ENCODE measurements at regions not wholly inside any gene's neighbourhood (a gene's known extent, or its start where the extent isn't known, plus 50 kb on each side); places are given as distances from the start of the nearest gene placed in this dataset.

- no peak overlapping the region for H2AK9ac ChIP-seq (replicated peaks; ENCODE audit: low read depth, low read length, poor library complexity)
- ChIA-PET POLR2A (ENCODE audit: unreplicated experiment) (no interaction called here), CTCF (no interaction called here)
- H4K91ac ChIP-seq (ENCODE audit: insufficient read depth, low read depth, low read length), result no peak overlapping the region
- DNase-seq (no peak), ATAC-seq (ENCODE audit: low read depth) (no peak)
- H3K9me3 ChIP-seq (ENCODE audit: control insufficient read depth, insufficient read depth, low read length), result no peaks in the 10 kb centered on the region
- H3K9me1 ChIP-seq (ENCODE audit: insufficient read depth, low read length), result no peaks in the 10 kb centered on the region
- no peak overlapping the region for H3K4me2 ChIP-seq (ENCODE audit: low read depth, low read length)
- H3K79me1 ChIP-seq (ENCODE audit: low read depth in 1 of 2, low read length in 2 of 2), result no peaks in the 10 kb centered on the region
- no peak for TF ChIP-seq USF2 (IDR thresholded peaks at IDR 0.05; ENCODE audit: low read depth, low read length)
- no peak for TF ChIP-seq POLR2A (IDR thresholded peaks at IDR 0.05; ENCODE audit: low read depth, low read length)
- TF ChIP-seq RFX5 (IDR thresholded peaks at IDR 0.05; ENCODE audit: low read depth, low read length), result no peak
- no peak for TF ChIP-seq FOS (IDR thresholded peaks at IDR 0.05; ENCODE audit: low read depth, low read length)
- TF ChIP-seq RAD21 (IDR thresholded peaks at IDR 0.05; ENCODE audit: low read length), result 0 out of 2 replicates have a peak, but pooled peaks have one; percentile 9
- TF ChIP-seq CTCF (conservative IDR thresholded peaks at IDR 0.05; ENCODE audit: low read depth, low read length), result no peak
- no peak for TF ChIP-seq BHLHE40 (IDR thresholded peaks at IDR 0.05; ENCODE audit: low read depth, low read length)
- TF ChIP-seq CEBPB (IDR thresholded peaks at IDR 0.05; ENCODE audit: low read depth, low read length), result no peak
- no peak for TF ChIP-seq MAFK (IDR thresholded peaks at IDR 0.05; ENCODE audit: low read depth, low read length)
- in situ Hi-C loops (cut with MboI; ENCODE audit: low sequenced_read_pairs) (no loop called here), dilution Hi-C loops (cut with HindIII; ENCODE audit: low sequenced_read_pairs, unreplicated experiment) (no loop called here), intact Hi-C loops (cut with micrococcal nuclease) (no loop called here)
- H3K18ac ChIP-seq (ENCODE audit: low read depth, low read length), result no peak overlapping the region
- H3K14ac ChIP-seq (replicated peaks; ENCODE audit: low read depth, low read length), result no peak overlapping the region
- no peak overlapping the region for H4K8ac ChIP-seq (ENCODE audit: low read depth in 2 of 2, low read length in 2 of 2)
- H3K27ac ChIP-seq (ENCODE audit: insufficient read depth, low read length), result no peak overlapping the region
- no peak overlapping the region for H2BK120ac ChIP-seq (ENCODE audit: low read depth, low read length)
- H2BK15ac ChIP-seq (ENCODE audit: low read depth, low read length), result no peak overlapping the region
- H3K56ac ChIP-seq (ENCODE audit: extremely low read depth, insufficient read depth, low read length), result no peak overlapping the region
- H3K9ac ChIP-seq (ENCODE audit: low read depth, low read length), result no peak overlapping the region
- no peak overlapping the region for H4K5ac ChIP-seq (ENCODE audit: low read depth, low read length)
- H2BK20ac ChIP-seq (ENCODE audit: low read depth, low read length), result no peak overlapping the region
- no peaks in the 10 kb centered on the region for H4K20me1 ChIP-seq (ENCODE audit: insufficient read depth, low read length)
- no peak overlapping the region for H2AK5ac ChIP-seq (ENCODE audit: low read depth, low read length)
- H3K4me3 ChIP-seq (ENCODE audit: insufficient read depth, low read depth, low read length), result no peak overlapping the region
- H3K36me3 ChIP-seq (ENCODE audit: control insufficient read depth, insufficient read depth, low read length), result no peaks in the 10 kb centered on the region
- no peaks in the 10 kb centered on the region for H3K4me1 ChIP-seq (ENCODE audit: control insufficient read depth, insufficient read depth, low read length)
- no peak overlapping the region for H2BK5ac ChIP-seq (ENCODE audit: low read depth, low read length, poor library complexity, severe bottlenecking)
- no peak overlapping the region for H3K23ac ChIP-seq (ENCODE audit: low read depth, low read length)
- no TSS peak for BruUV-seq (replicated peaks)
- no peaks in the 10 kb centered on the region for H3K27me3 ChIP-seq (ENCODE audit: control insufficient read depth, insufficient read depth, low read length)
- no peak overlapping the region for H2AFZ ChIP-seq (replicated peaks; ENCODE audit: low read length, poor library complexity)
- H3K4ac ChIP-seq (ENCODE audit: low read depth, low read length), result no peak overlapping the region
Observed at GRCh38 chr13:86085890-86086289, 286.7 kb upstream of the SLITRK6 start.

Measured in IMR-90 (cell line).